ENCODE measurements at regions not wholly inside any gene's neighbourhood (a gene's known extent, or its start where the extent isn't known, plus 50 kb on each side); places are given as distances from the start of the nearest gene placed in this dataset.

DNA sequence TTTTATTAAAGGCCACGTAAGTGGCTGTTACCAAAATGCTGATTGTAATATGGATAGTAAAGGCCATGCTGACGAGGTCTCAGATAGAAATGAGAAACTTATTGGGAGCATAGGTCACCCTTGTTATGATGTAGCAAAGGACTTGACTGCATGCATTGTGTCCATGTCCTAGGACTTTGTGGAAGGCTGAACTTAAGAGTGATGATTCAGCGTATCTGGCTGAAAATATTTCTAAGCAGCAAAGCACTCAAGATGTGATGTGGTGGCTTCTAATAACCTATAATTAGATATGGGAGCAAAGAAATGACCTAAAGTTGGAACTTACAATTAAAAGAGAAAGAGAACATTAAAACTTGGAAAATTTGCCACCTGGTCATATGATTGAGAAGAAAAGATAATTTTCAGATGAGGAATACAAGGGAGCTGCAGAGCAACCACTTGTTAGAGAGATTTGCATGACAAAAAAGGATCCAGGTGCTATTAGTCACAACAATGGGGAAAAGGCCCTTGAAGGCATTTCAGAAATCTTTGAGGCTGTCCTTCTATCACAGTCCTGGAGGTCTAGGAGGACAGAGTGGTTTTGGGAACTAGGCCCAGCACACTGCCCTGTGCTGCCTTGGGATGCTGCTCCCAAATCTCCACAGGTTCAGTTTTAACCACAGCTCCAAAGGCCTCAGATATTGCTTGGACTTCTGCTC is 793.7 kb upstream of the LCORL start:
- DNase-seq (ENCODE audit: extremely low spot score): no peak
- ChIA-PET POLR2A (no interaction called here), CTCF (interaction anchor here (1.3 kb wide), 1 partner anchor 19 kb away, joined by 3 read pairs; no protein-coding TSS in a partner anchor)
- TF ChIP-seq, protein P1, sequence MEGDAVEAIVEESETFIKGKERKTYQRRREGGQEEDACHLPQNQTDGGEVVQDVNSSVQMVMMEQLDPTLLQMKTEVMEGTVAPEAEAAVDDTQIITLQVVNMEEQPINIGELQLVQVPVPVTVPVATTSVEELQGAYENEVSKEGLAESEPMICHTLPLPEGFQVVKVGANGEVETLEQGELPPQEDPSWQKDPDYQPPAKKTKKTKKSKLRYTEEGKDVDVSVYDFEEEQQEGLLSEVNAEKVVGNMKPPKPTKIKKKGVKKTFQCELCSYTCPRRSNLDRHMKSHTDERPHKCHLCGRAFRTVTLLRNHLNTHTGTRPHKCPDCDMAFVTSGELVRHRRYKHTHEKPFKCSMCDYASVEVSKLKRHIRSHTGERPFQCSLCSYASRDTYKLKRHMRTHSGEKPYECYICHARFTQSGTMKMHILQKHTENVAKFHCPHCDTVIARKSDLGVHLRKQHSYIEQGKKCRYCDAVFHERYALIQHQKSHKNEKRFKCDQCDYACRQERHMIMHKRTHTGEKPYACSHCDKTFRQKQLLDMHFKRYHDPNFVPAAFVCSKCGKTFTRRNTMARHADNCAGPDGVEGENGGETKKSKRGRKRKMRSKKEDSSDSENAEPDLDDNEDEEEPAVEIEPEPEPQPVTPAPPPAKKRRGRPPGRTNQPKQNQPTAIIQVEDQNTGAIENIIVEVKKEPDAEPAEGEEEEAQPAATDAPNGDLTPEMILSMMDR (IDR thresholded peaks at IDR 0.05; ENCODE audit: control extremely low read depth, extremely low read depth, low read depth, missing control alignments): no peak

DNA sequence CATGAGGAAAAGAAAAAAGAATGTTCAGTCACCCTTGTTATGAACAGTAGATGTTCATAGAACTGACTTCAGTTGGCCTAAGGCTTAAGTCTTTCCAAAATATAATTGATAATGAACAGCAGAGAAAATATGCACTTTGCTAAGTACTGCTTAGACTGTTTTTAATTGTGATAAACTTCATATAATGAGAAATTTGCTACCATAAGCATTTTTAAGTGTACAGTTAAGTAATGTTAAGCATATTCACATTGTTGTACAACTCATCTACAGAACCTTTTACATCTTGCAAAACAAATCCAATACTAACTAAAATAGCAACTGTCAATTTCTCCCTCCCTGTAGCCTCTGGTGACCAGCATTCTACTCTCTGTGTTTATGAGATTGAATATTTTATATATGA is 792.2 kb upstream of the LCORL start:
- POLR2A ChIA-PET: no interaction called here
- TF ChIP-seq, protein P1 (IDR thresholded peaks at IDR 0.05; ENCODE audit: control extremely low read depth, extremely low read depth, low read depth, missing control alignments): no peak
- DNase-seq (ENCODE audit: extremely low spot score): no peak
- CTCF ChIA-PET: interaction anchor here (1.3 kb wide), 1 partner anchor 17 kb away, joined by 3 read pairs; no protein-coding TSS in a partner anchor

DNA sequence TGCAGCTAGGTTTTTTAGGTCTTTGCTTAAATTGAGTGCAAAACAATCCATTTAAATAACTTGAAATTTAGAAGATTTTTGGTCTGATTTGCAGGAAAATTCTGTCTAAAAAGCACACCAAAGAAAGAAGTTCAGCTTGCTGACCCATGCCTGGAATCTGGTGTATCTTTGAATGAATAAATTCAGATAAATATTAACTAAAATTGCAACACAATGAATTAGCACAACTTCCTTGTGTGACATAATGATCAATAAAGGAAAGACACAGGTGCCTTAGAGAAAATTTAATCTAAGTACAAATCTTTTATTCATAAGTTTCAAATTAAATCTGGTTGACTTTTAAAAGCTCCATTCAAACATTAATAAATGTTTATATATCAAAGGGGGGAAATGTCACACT is 791.5 kb upstream of the LCORL start:
- ChIA-PET CTCF (no interaction called here), POLR2A (no interaction called here)
- TF ChIP-seq, protein P1 (IDR thresholded peaks at IDR 0.05; ENCODE audit: control extremely low read depth, extremely low read depth, low read depth, missing control alignments): no peak
- no peak for DNase-seq (ENCODE audit: extremely low spot score)

DNA sequence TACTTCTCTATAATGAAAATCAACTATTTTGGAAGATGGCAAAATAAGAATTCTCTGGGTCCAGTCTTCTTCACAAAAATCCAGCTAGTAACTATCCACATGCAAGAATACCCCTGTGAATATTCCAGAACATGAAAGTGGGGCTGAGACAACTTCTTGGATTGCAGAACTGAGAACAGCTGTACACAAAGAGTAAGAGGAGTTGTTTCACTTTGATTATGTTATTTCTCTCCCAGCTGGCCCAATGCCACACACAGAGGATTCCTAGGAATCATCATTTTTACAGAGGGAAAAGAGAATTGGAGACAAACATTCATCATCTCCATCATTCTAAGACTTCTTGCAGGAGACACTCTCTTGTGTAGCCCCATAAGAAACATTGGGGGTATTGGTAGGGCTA is 782.2 kb upstream of the LCORL start:
- TF ChIP-seq, protein P1 (IDR thresholded peaks at IDR 0.05; ENCODE audit: control extremely low read depth, extremely low read depth, low read depth, missing control alignments): no peak
- POLR2A ChIA-PET: no interaction called here
- DNase-seq (ENCODE audit: extremely low spot score): no peak
- CTCF ChIA-PET: no interaction called here

DNA sequence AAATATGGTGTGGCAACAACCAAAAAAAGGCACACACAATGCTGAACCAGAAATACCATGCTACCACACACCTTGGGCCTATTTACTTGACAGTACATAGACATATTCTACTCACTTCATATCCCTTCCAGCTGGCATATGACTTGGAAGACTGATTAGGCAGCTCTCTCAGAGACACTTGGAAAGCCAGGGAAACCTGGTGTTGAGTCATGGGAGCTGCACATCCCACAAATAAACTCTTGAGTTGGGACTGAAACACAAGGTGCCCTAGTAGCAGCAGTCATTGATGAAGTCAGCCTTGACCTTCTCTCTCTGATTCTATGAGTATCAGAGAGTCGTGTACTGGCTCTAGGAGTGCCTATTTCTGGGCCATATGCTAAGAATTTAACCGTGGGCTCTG is 776.6 kb upstream of the LCORL start:
- CTCF ChIA-PET: no interaction called here
- POLR2A ChIA-PET: no interaction called here
- DNase-seq (ENCODE audit: extremely low spot score): no peak
- TF ChIP-seq, protein P1 (IDR thresholded peaks at IDR 0.05; ENCODE audit: control extremely low read depth, extremely low read depth, low read depth, missing control alignments): no peak

DNA sequence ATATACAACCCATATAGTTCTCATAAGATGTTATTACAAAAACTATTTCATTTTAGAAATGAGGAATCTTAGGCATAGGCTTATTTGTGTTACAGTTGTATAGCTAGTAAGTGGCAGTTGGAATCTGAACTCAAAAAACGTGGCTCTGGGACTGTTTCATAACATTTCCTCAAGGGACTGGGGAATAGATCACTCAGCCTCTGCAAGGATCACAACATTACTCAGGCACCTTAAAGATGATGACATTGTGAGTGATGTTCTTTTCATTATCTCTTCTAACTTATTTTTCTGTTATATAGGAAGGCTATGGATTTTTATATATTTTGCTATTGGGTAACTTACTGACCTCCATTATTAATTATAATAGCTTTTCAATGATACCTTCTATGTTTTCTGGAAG is 774.2 kb upstream of the LCORL start:
- ChIA-PET CTCF (no interaction called here), POLR2A (no interaction called here)
- TF ChIP-seq, protein P1 (IDR thresholded peaks at IDR 0.05; ENCODE audit: control extremely low read depth, extremely low read depth, low read depth, missing control alignments): no peak
- no peak for DNase-seq (ENCODE audit: extremely low spot score)

All from GM10248 (cell line).